ENCODE measurements at regions not wholly inside any gene's neighbourhood (a gene's known extent, or its start where the extent isn't known, plus 50 kb on each side); places are given as distances from the start of the nearest gene placed in this dataset.

DNA sequence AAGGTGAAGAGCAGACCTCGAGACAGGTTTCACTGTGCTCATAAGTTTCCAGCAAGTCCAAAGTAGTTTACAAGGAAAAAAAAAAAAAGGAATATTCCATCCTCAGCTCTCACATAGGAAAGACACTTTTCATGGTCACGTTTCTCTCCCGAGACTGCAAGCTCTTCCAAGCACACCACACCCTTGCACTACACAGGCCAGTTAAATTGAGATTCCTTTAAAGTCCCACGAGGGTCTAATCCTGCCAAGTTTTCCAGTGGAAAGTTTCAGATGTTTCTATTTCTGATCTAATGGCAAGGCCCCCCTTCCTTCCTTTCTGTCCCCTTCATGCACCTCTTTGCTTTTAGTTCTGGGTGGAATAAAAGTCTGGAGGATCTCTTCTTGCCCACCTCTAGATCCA is 67.9 kb upstream of the PCDH19 start:
- TF ChIP-seq, protein P1, sequence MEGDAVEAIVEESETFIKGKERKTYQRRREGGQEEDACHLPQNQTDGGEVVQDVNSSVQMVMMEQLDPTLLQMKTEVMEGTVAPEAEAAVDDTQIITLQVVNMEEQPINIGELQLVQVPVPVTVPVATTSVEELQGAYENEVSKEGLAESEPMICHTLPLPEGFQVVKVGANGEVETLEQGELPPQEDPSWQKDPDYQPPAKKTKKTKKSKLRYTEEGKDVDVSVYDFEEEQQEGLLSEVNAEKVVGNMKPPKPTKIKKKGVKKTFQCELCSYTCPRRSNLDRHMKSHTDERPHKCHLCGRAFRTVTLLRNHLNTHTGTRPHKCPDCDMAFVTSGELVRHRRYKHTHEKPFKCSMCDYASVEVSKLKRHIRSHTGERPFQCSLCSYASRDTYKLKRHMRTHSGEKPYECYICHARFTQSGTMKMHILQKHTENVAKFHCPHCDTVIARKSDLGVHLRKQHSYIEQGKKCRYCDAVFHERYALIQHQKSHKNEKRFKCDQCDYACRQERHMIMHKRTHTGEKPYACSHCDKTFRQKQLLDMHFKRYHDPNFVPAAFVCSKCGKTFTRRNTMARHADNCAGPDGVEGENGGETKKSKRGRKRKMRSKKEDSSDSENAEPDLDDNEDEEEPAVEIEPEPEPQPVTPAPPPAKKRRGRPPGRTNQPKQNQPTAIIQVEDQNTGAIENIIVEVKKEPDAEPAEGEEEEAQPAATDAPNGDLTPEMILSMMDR (IDR thresholded peaks at IDR 0.05; ENCODE audit: low read length): no peak
- TF ChIP-seq EZH2 (IDR thresholded peaks at IDR 0.05; ENCODE audit: borderline replicate concordance, low read length): no peak
